DND-41 (cell line): ENCODE measurements at regions not wholly inside any gene's neighbourhood (a gene's known extent, or its start where the extent isn't known, plus 50 kb on each side); places are given as distances from the start of the nearest gene placed in this dataset.
"Not testable (repeated sequence)": the region's sequence is repeated elsewhere in the genome, so short reads cannot be mapped to it uniquely, and the experiment has no call there.

Experiments
- EZH2 ChIP-seq: IDR thresholded peaks from 3 replicates; pipeline ENCODE4 v1.6.1; 2012; ENCODE audit warnings: borderline replicate concordance, low read depth, mild to moderate bottlenecking, moderate library complexity, low read length, inconsistent platforms; ENCODE audit not compliant: severe bottlenecking
- TF ChIP-seq, protein P1 (sequence below): IDR thresholded peaks from 2 replicates; pipeline ENCODE4 v1.5.1; 2012; ENCODE audit warnings: borderline replicate concordance, low read length, moderate library complexity, mild to moderate bottlenecking; ENCODE audit not compliant: poor library complexity, severe bottlenecking; ENCODE audit errors: extremely low read depth

DNA sequence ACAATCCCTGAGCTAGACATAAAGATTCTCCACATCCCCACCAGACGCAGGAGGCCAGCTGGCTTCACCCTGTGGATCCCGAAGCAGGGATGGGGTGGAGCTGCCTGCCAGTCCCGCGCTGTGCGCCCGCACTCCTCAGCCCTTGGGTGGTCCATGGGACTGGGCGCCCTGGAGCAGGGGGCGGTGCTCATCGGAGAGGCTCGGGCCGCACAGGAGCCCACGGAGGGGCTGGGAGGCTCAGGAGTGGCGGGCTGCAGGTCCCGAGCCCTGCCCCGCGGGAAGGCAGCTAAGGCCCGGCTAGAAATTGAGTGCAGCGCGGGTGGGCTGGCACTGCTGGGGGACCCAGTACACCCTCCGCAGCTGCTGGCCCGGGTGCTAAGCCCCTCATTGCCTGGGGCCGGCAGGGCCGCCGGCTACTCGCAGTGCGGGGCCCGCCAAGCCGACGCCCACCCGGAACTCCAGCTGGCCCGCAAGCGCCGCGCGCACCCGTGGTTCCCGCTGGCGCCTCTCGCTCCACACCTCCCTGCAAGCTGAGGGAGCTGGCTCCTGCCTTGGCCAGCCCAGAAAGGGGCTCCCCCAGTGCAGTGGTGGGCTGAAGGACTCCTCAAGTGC, 1032.2 kb upstream of the PCDH20 start:
- TF ChIP-seq, protein P1, sequence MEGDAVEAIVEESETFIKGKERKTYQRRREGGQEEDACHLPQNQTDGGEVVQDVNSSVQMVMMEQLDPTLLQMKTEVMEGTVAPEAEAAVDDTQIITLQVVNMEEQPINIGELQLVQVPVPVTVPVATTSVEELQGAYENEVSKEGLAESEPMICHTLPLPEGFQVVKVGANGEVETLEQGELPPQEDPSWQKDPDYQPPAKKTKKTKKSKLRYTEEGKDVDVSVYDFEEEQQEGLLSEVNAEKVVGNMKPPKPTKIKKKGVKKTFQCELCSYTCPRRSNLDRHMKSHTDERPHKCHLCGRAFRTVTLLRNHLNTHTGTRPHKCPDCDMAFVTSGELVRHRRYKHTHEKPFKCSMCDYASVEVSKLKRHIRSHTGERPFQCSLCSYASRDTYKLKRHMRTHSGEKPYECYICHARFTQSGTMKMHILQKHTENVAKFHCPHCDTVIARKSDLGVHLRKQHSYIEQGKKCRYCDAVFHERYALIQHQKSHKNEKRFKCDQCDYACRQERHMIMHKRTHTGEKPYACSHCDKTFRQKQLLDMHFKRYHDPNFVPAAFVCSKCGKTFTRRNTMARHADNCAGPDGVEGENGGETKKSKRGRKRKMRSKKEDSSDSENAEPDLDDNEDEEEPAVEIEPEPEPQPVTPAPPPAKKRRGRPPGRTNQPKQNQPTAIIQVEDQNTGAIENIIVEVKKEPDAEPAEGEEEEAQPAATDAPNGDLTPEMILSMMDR = not testable (repeated sequence)
- TF ChIP-seq EZH2 = not testable (repeated sequence)
